Hippocampal formation (tissue), 2 donors: ENCODE measurements at regions not wholly inside any gene's neighbourhood (a gene's known extent, or its start where the extent isn't known, plus 50 kb on each side); places are given as distances from the start of the nearest gene placed in this dataset.

ENCODE experiments used
- DNase-seq, 2 donors: peaks; one replicate each; lab custom pipeline; 2025; lab: John Stamatoyannopoulos, UW

- no peak for DNase-seq
Measured at GRCh38 chr2:18467749-18468360, 92.6 kb downstream of the RDH14 start.

GRCh38 chr2:18465979-18466378 lies 94.5 kb downstream of the RDH14 start:
- no peak for DNase-seq

DNA sequence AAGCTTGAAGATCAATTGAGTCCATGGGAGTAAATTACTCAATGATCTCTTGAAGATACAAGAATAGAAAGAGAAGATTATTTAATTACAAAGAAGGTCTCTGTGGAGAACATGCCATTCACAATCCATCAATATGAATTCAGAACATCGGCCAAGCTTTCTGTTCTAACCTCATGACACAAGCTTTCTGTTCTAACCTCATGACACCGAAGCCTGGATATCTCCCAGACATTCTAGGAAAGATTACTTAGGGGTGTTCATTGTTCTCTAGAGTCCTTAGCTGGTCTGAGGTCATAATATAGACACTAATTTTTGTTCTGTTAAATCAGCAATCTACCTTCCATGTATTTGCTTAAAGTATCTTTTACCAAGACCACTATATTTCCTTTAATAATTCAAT lies 95.5 kb downstream of the RDH14 start:
- no peak for DNase-seq

GRCh38 chr2:18456026-18456425 lies 104.4 kb downstream of the RDH14 start:
- no peak for DNase-seq

DNA sequence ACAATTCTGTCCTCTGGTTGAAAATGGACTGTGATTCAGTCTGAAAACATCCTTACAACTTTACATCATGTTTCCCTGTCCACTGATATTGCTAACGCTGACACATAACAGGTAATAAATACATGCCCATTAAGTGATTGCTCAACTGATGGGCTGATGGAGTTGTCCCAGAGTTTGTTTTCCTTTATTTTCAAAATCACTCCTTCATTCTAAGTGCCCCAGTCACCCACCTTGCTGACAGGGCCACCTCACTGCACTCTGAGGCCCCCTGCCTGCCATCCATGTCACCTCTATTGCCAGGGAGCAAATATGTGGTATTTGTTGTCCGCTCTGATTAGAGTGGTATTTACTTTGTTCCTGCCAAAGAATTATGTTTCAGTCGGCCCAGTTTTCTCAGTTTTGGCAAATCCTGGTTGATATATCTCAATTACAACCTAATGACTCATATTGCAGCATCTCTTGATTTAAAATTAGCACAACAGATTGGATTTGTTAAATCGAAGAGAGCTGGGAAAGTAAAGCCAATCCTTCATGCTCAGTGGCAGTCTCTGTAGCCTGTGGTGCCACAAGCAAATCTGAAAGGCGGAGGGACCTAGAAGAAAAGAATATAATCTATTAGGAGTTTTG lies 105.1 kb downstream of the RDH14 start:
- no peak for DNase-seq

DNA sequence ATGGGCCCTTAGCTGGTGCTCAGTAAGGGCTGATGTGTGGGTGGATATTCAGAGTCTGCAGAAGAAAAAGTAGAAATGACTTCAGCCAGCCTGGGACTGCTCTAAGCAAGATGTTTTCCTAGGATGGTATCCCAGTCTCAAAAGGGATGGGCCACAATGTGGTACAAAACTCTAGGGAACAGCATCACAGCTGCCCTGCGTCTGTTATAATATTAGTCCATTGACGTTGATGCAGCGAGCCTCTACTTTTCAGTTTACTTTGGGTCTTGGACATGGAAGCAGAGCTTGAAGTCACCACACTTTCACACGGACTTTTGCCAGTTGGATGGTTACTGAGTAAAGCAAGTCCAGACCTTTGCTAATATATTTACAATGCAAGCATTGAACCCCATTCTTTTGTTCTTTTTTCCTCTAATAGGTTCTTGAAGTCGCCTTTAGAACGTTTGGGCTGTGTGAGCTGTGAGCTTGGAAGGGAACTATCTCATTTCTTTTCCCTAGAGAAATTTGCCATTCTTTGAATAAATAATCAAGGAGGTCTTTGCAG lies 105.7 kb downstream of the RDH14 start:
- DNase-seq: no peak

GRCh38 chr2:18446715-18447114 lies 113.7 kb downstream of the RDH14 start:
- DNase-seq: no peak

- no peak for DNase-seq
Measured at GRCh38 chr2:18445433-18446320, 114.8 kb downstream of the RDH14 start.

DNA sequence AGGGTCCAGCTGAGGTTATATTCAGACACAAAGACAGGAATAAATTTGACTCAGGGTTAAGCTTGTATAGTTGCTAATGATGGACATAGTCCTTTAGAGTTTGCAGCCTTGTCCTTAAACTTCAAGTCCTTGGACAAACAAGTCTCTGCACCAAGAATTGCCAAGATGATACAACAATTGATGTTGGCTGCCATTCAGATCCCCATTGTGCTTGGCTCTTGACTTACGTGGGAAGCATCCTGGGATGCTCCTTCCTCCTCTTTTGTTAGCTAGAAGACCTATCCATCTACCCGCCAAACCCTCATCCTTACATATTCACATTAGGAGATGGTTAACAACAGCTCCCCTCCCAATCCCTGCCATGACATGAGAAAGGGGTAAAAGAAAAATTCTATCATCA lies 115.6 kb downstream of the RDH14 start:
- no peak for DNase-seq

- no peak for DNase-seq
Measured at GRCh38 chr2:18441583-18441982, 118.9 kb downstream of the RDH14 start.

DNA sequence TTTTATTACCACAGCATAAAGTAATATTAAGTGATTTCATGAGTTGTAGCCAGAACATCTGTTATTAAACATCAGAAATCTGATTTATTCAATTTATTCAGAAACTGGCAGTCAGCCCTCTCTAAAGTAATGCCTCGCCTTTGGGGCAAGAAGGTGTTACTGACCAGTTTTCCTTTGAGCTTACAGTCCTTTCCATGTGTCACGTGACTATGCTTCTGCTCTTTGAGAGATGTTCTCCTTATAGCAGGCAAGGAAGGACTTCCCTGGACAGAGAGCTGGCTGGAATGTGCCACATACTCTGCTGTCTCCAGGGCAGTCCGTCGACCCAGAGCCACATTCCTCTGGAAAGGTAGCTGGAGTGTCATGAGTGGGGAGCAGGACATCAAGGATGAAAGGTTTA lies 119.7 kb downstream of the RDH14 start:
- DNase-seq: no peak

DNA sequence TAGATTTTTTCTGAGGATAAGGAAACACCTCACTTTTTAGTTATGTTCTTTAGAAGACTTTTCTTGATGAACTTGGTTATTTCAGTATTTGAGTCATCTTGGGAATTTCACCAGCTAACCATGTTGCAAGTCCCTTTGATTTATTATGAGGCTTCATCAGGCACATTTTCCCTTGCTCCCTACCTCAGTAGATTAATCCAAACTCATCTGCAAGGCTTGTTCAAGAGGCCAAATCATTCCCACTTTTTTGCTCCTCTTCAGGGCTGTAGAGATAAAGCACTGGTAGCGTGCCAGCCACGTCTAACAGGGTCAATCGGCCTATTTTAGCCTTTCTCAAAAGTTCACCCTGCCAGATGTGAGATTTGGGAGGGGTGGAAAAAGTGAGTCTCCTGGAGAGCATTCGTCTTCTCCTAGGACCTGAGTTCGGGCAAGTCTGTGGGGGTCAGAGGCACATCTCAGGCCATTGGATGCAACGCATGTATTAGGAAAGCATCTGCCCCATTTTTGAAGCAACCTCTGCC lies 120.3 kb downstream of the RDH14 start:
- DNase-seq: no peak

GRCh38 chr2:18439716-18440115 lies 120.7 kb downstream of the RDH14 start:
- DNase-seq: no peak

DNA sequence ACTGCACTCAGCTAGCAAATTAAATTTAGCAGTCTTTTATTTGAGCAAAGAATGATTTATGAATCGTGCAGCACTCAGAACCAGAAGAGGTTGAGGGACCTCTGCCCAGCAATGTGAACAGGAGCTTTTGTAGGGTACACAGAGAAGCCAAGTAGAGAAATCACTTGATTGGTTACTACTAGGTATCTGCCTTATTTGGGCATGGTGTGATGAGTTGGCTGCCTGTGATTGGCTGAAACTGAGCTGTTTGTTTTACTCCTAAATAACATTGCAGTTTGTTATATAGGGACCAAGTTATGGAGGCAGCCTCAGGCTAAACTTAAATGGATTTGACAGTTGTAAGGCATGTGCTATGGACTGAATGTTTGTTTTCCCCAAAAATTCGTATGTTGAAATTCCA lies 122.5 kb downstream of the RDH14 start:
- no peak for DNase-seq

- no peak for DNase-seq
Measured at GRCh38 chr2:18436503-18437005, 123.9 kb downstream of the RDH14 start.

DNA sequence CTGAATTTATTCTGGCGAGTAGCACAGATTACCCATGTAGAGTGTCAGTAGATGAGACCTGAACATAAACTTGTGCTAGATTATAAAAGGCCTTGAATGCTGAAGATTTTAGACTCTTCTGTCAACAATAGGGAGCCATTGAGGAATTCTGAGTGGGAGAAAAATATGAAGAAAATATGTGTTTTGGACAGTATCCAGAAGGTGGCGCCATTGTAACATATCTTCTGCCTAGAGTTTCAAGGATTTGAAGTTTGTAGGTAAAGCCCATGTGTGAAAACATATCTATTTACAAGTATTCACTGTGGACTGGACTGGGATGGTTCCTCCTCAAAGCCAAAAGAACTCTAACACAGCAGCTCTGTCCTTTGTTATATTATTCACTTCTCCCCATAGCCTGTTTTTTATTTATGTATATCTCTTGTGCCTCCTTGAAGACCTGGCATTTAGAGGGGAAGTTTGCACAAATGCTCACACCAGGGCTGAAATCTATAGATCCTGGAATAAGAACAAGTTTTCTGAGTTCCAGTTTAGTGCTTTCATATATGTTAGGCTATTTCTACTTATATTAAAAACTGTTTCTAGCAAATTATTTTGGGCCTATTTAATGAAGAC lies 124.9 kb downstream of the RDH14 start:
- DNase-seq: peak in 1 of 2 donors; percentile 23

- no peak for DNase-seq
Measured at GRCh38 chr2:18433872-18434271, 126.6 kb downstream of the RDH14 start.

DNA sequence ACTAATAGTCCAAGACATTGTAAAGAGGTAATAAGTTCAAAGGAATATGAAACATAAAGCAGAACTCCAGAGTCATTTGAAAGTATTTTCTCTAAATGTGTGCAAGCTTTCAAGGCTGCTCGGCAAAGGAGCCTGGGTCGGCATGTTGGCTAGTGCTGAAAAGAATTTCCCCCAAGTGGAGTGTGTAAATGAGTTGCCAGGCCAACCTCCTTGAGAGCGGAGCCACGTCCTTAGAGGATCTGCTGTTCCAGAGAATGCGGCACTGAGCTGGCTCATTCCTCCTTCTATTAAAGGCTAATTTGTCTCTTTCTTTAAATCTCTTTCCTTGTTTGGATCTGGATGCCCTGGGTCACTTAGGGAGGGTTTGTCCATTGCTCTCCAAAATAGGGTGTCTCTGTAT lies 127.5 kb downstream of the RDH14 start:
- peak in 1 of 2 donors; percentile 30 for DNase-seq

- DNase-seq: peak in 1 of 2 donors; percentile 16
Measured at GRCh38 chr2:18430996-18431748, 129.3 kb downstream of the RDH14 start.

DNA sequence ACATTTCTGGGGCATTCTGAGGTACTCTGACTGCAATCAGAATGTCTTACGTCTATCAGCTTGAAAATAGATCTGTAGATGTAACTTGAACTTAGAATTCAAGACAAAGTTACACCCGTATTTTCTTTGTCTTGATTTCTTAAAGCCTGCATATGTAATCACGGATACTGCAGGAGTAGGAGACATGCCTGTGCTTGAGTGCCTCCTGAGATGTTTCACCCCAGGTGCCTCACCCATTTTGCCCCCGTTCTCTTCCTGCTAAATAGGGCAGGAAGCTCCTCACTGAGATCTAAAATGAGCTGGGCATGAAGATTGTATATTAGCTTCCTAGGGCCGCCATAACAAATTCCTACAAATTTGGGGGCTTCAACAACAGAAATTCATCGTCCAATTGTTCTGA lies 131.9 kb downstream of the RDH14 start:
- no peak for DNase-seq

DNA sequence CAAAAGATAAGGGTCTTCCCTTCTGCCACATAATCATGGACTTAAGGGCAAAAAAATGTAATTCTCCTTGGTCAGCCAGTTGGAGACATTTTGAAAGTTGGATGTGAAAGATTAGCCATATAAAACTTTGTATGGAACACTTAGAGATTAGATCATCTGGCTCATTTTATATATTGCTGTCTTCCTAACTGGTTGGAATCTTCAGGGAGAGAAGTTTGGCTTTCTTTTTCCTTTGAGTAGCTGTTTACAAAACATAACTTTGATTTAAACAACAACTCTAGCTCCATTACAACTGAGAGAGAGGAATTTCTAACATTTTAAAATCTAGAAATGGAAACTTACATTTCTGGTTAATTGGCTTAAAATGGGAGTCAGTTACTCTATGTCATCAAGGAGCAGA lies 132.7 kb downstream of the RDH14 start:
- DNase-seq: no peak
